ENCODE measurements at regions not wholly inside any gene's neighbourhood (a gene's known extent, or its start where the extent isn't known, plus 50 kb on each side); places are given as distances from the start of the nearest gene placed in this dataset.
"Not testable (repeated sequence)": the region's sequence is repeated elsewhere in the genome, so short reads cannot be mapped to it uniquely, and the experiment has no call there.

GRCh38 chr15:87722941-87723691 is 533.4 kb downstream of the NTRK3 start:
- no peak for DNase-seq

- DNase-seq = no peak
These were observed 536.3 kb downstream of the NTRK3 start for GRCh38 chr15:87720235-87720634.

- no peak for DNase-seq
These were observed 540.1 kb downstream of the NTRK3 start for GRCh38 chr15:87716422-87716821.

- no peak for DNase-seq
These were observed 541.3 kb downstream of the NTRK3 start for GRCh38 chr15:87715252-87715651.

- no peak for DNase-seq
These were observed 543.1 kb downstream of the NTRK3 start for GRCh38 chr15:87713475-87713879.

- DNase-seq = no peak
These were observed 544.3 kb downstream of the NTRK3 start for GRCh38 chr15:87712211-87712610.

- DNase-seq = no peak
These were observed 545.5 kb downstream of the NTRK3 start for GRCh38 chr15:87711026-87711425.

- no peak for DNase-seq
These were observed 546.1 kb downstream of the NTRK3 start for GRCh38 chr15:87710406-87710805.

- DNase-seq = no peak
These were observed 548.9 kb downstream of the NTRK3 start for GRCh38 chr15:87707566-87708130.

- DNase-seq = no peak
These were observed 549.5 kb downstream of the NTRK3 start for GRCh38 chr15:87707071-87707470.

GRCh38 chr15:87706001-87706400 is 550.5 kb downstream of the NTRK3 start:
- DNase-seq = no peak

- no peak for DNase-seq
These were observed 552.3 kb downstream of the NTRK3 start for GRCh38 chr15:87704276-87704675.

GRCh38 chr15:87703327-87704111 is 553.0 kb downstream of the NTRK3 start:
- DNase-seq = no peak

- DNase-seq = no peak
These were observed 554.3 kb downstream of the NTRK3 start for GRCh38 chr15:87702270-87702669.

GRCh38 chr15:87698467-87698866 is 558.1 kb downstream of the NTRK3 start:
- DNase-seq = not testable (repeated sequence)

GRCh38 chr15:87689716-87690115 is 566.8 kb downstream of the NTRK3 start:
- DNase-seq = no peak

GRCh38 chr15:87687523-87687870 is 569.0 kb downstream of the NTRK3 start:
- no peak for DNase-seq

- DNase-seq = no peak
These were observed 569.6 kb downstream of the NTRK3 start for GRCh38 chr15:87686841-87687522.

- no peak for DNase-seq
These were observed 570.2 kb downstream of the NTRK3 start for GRCh38 chr15:87686339-87686738.

- no peak for DNase-seq
These were observed 574.0 kb downstream of the NTRK3 start for GRCh38 chr15:87682527-87682926.

GRCh38 chr15:87681104-87681503 is 575.4 kb downstream of the NTRK3 start:
- DNase-seq = no peak

- no peak for DNase-seq
These were observed 576.3 kb downstream of the NTRK3 start for GRCh38 chr15:87680208-87680607.

- DNase-seq = no peak
These were observed 581.3 kb downstream of the NTRK3 start for GRCh38 chr15:87675271-87675670.
